Astrocyte (in vitro differentiated cells and primary cell): ENCODE measurements at regions not wholly inside any gene's neighbourhood (a gene's known extent, or its start where the extent isn't known, plus 50 kb on each side); places are given as distances from the start of the nearest gene placed in this dataset.

Source experiments
- DNase-seq: peaks from one replicate; pipeline ENCODE4 v3.0.0-alpha.2; 2010; ENCODE audit warnings: low read depth
- FAIRE-seq: peaks from 2 replicates; lab custom pipeline; 2011; peaks lifted over from hg19 to GRCh38; lab: Jason Lieb, UNC
- H2AFZ ChIP-seq: 2 replicates; pipeline ENCODE4 v1.6.0; 2012; ENCODE audit warnings: low read depth, low read length, inconsistent platforms
- H3K27ac ChIP-seq: 2 replicates; pipeline ENCODE4 v1.5.1; 2011; ENCODE audit warnings: low read depth, low read length, inconsistent platforms
- H3K27me3 ChIP-seq: 2 replicates; pipeline ENCODE4 v1.6.0; 2011; ENCODE audit warnings: low read length, inconsistent platforms; ENCODE audit not compliant: insufficient read depth
- H3K36me3 ChIP-seq: 2 replicates; pipeline ENCODE4 v1.5.1; 2011; ENCODE audit warnings: low read length, inconsistent platforms; ENCODE audit not compliant: insufficient read depth
- H3K4me1 ChIP-seq: 2 replicates; pipeline ENCODE4 v1.5.1; 2011; ENCODE audit warnings: low read length, inconsistent platforms; ENCODE audit not compliant: insufficient read depth
- H3K4me2 ChIP-seq: 2 replicates; pipeline ENCODE4 v1.6.0; 2012; ENCODE audit warnings: low read length, inconsistent platforms
- H3K4me3 ChIP-seq: 2 replicates; pipeline ENCODE4 v1.5.1; 2011; ENCODE audit warnings: low read depth, mild to moderate bottlenecking, low read length, inconsistent platforms; ENCODE audit not compliant: insufficient read depth
- H3K79me2 ChIP-seq: 2 replicates; pipeline ENCODE4 v1.6.0; 2012; ENCODE audit warnings: mild to moderate bottlenecking, low read length, inconsistent platforms; ENCODE audit not compliant: insufficient read depth
- H3K9ac ChIP-seq: 2 replicates; pipeline ENCODE4 v1.6.0; 2012; ENCODE audit warnings: mild to moderate bottlenecking, low read length, inconsistent platforms
- H3K9me3 ChIP-seq: 2 replicates; pipeline ENCODE4 v1.5.1; 2012; ENCODE audit warnings: low read depth, mild to moderate bottlenecking, low read length, inconsistent platforms; ENCODE audit not compliant: insufficient read depth
- H4K20me1 ChIP-seq: 2 replicates; pipeline ENCODE4 v1.6.0; 2012; ENCODE audit warnings: low read length, inconsistent platforms; ENCODE audit not compliant: insufficient read depth
- H3K27ac Mint-ChIP-seq: one replicate; pipeline ENCODE4 v1.8.0; 2021; ENCODE audit warnings: mild to moderate bottlenecking, mixed read lengths; ENCODE audit not compliant: unreplicated experiment
- H3K27me3 Mint-ChIP-seq: one replicate; pipeline ENCODE4 v1.8.0; 2021; ENCODE audit warnings: low read depth, mixed read lengths; ENCODE audit not compliant: unreplicated experiment
- H3K36me3 Mint-ChIP-seq: one replicate; pipeline ENCODE4 v1.8.0; 2021; ENCODE audit warnings: low read depth, mixed read lengths; ENCODE audit not compliant: unreplicated experiment
- H3K4me1 Mint-ChIP-seq: one replicate; pipeline ENCODE4 v1.8.0; 2021; ENCODE audit warnings: low read depth, mixed read lengths; ENCODE audit not compliant: unreplicated experiment
- H3K4me3 Mint-ChIP-seq: one replicate; pipeline ENCODE4 v1.8.0; 2021; ENCODE audit warnings: mild to moderate bottlenecking, moderate library complexity, mixed read lengths; ENCODE audit not compliant: unreplicated experiment
- H3K9me3 Mint-ChIP-seq: one replicate; pipeline ENCODE4 v1.8.0; 2021; ENCODE audit warnings: mild to moderate bottlenecking, mixed read lengths; ENCODE audit not compliant: unreplicated experiment
- EZH2 ChIP-seq: IDR thresholded peaks from 2 replicates; pipeline ENCODE4 v1.6.1; 2012; ENCODE audit warnings: mild to moderate bottlenecking, low read length, inconsistent platforms; ENCODE audit not compliant: insufficient read depth
- TF ChIP-seq, protein P1 (sequence below): IDR thresholded peaks from 2 replicates; pipeline ENCODE4 v1.5.1; 2011; ENCODE audit warnings: low read depth, mild to moderate bottlenecking, inconsistent platforms, low read length, moderate library complexity; ENCODE audit not compliant: insufficient read depth

DNA sequence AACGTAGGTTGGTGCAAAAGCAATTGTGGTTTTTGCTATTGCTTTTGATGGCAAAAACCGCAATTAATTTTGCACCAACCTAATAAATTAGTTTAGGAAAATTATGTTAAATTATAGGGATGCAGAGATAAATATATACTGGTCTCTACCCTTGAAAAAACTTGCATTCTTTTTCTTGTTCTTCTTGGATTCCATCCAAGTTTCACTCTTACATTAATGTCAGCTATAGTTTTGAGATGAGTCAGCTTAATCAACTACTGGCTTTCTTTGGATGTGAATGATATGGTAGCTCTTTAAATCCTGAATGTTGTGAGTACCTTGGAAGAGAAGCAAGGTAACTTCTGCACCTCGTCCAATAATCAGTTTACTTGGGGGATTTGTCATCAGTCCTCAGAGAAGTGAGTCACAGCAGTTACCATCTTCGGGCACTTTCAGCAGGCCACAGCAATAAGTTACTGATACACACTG lies 549.0 kb upstream of the ZNF608 start:
- peak; percentile 40 for DNase-seq
- peaks cover 2% of the 10 kb centered on the region for H3K27me3 Mint-ChIP-seq
- H3K27ac ChIP-seq, result no peak overlapping the region
- H3K4me3 Mint-ChIP-seq, result no peak overlapping the region
- no peaks in the 10 kb centered on the region for H3K27me3 ChIP-seq
- no peaks in the 10 kb centered on the region for H3K79me2 ChIP-seq
- FAIRE-seq, result peak; percentile 78
- no peaks in the 10 kb centered on the region for H3K9me3 Mint-ChIP-seq
- TF ChIP-seq, protein P1, sequence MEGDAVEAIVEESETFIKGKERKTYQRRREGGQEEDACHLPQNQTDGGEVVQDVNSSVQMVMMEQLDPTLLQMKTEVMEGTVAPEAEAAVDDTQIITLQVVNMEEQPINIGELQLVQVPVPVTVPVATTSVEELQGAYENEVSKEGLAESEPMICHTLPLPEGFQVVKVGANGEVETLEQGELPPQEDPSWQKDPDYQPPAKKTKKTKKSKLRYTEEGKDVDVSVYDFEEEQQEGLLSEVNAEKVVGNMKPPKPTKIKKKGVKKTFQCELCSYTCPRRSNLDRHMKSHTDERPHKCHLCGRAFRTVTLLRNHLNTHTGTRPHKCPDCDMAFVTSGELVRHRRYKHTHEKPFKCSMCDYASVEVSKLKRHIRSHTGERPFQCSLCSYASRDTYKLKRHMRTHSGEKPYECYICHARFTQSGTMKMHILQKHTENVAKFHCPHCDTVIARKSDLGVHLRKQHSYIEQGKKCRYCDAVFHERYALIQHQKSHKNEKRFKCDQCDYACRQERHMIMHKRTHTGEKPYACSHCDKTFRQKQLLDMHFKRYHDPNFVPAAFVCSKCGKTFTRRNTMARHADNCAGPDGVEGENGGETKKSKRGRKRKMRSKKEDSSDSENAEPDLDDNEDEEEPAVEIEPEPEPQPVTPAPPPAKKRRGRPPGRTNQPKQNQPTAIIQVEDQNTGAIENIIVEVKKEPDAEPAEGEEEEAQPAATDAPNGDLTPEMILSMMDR, result no peak
- TF ChIP-seq EZH2, result no peak
- no peak overlapping the region for H3K4me3 ChIP-seq
- no peak overlapping the region for H3K27ac Mint-ChIP-seq
- no peak overlapping the region for H3K9ac ChIP-seq
- peaks cover 13% of the 10 kb centered on the region for H3K4me1 Mint-ChIP-seq
- no peak overlapping the region for H2AFZ ChIP-seq
- no peaks in the 10 kb centered on the region for H3K36me3 ChIP-seq
- H3K9me3 ChIP-seq, result no peaks in the 10 kb centered on the region
- H4K20me1 ChIP-seq, result no peaks in the 10 kb centered on the region
- no peaks in the 10 kb centered on the region for H3K36me3 Mint-ChIP-seq
- peak overlapping the region; percentile 5 for H3K4me2 ChIP-seq
- peaks cover 8% of the 10 kb centered on the region for H3K4me1 ChIP-seq

DNA sequence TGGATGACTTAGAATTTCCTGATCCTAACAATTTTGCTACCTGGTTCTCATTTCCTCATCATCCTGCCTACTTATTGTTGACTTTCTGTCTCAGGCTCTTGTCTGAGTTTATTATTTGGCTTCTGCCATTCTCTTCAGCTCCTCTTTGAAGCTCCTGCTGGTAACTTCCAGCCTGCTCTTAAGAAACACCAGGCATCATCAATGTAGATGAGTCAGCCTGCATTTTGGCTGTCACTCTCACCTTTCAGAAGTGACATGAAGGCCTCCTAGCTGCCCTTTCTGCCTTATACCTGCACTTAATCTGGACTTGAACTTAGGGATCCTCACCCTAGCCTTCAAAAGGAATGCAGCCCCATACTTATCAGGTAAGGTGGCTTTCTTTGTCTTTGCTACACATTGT lies 551.8 kb upstream of the ZNF608 start:
- no peak overlapping the region for H3K9ac ChIP-seq
- Mint-ChIP-seq H3K27ac (no peak overlapping the region), H3K27me3 (no peaks in the 10 kb centered on the region), H3K4me3 (no peak overlapping the region), H3K4me1 (peaks cover 13% of the 10 kb centered on the region), H3K9me3 (no peaks in the 10 kb centered on the region), H3K36me3 (no peaks in the 10 kb centered on the region)
- H3K36me3 ChIP-seq, result no peaks in the 10 kb centered on the region
- H4K20me1 ChIP-seq, result no peaks in the 10 kb centered on the region
- H2AFZ ChIP-seq, result no peak overlapping the region
- H3K27ac ChIP-seq, result no peak overlapping the region
- no peak overlapping the region for H3K4me2 ChIP-seq
- no peaks in the 10 kb centered on the region for H3K9me3 ChIP-seq
- no peak overlapping the region for H3K4me3 ChIP-seq
- peaks cover 8% of the 10 kb centered on the region for H3K4me1 ChIP-seq
- DNase-seq (no peak), FAIRE-seq (no peak)
- TF ChIP-seq EZH2, result no peak
- TF ChIP-seq, protein P1, result no peak
- no peaks in the 10 kb centered on the region for H3K79me2 ChIP-seq
- H3K27me3 ChIP-seq, result no peaks in the 10 kb centered on the region

DNA sequence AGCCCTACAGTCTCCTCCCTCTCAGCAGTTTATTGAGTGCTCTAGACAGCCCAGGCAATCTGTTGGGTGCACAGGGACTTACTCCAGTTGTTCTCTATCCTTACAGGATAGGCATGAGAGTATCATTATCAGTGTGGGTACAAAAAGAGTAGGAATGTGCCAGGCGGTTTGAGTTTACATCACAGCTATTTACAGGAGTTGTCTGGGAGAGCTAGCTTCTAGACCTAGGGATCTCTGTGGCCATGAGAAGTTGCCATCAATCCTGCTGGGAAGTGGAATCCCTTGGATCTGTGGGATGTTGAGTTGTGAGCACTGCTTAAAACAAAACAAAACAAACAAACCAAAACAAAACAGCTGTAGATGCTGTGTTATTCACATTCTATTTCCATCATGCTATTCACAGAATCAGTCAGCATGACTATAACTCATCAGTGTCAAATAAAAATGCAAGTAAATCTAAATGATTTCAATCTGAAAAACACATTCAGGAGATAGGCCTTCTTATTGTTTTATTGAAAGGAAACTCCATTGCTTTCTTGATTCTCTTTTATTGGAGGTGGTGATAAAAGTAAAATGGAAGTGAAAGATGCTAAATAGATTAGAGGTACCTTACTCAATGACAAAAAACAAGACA lies 552.4 kb upstream of the ZNF608 start:
- Mint-ChIP-seq H3K27ac (no peak overlapping the region), H3K9me3 (no peaks in the 10 kb centered on the region), H3K27me3 (no peaks in the 10 kb centered on the region), H3K36me3 (no peaks in the 10 kb centered on the region), H3K4me3 (no peak overlapping the region), H3K4me1 (peaks cover 13% of the 10 kb centered on the region)
- H4K20me1 ChIP-seq, result no peaks in the 10 kb centered on the region
- TF ChIP-seq EZH2, result no peak
- TF ChIP-seq, protein P1, result no peak
- H3K27me3 ChIP-seq, result no peaks in the 10 kb centered on the region
- peaks cover 8% of the 10 kb centered on the region for H3K4me1 ChIP-seq
- H3K9me3 ChIP-seq, result no peaks in the 10 kb centered on the region
- H3K27ac ChIP-seq, result no peak overlapping the region
- DNase-seq (no peak), FAIRE-seq (peak; percentile 37)
- no peaks in the 10 kb centered on the region for H3K79me2 ChIP-seq
- H2AFZ ChIP-seq, result no peak overlapping the region
- H3K4me3 ChIP-seq, result no peak overlapping the region
- H3K9ac ChIP-seq, result no peak overlapping the region
- no peak overlapping the region for H3K4me2 ChIP-seq
- no peaks in the 10 kb centered on the region for H3K36me3 ChIP-seq
